ENCODE measurements at regions not wholly inside any gene's neighbourhood (a gene's known extent, or its start where the extent isn't known, plus 50 kb on each side); places are given as distances from the start of the nearest gene placed in this dataset.
"Not testable (repeated sequence)": the region's sequence is repeated elsewhere in the genome, so short reads cannot be mapped to it uniquely, and the experiment has no call there.

GRCh38 chr14:29392287-29392686, 535.4 kb downstream of the PRKD1 start:
- no peak for TF ChIP-seq TSHZ2 (CRISPR knock-in tag; IDR thresholded peaks at IDR 0.05)
- no peak for TF ChIP-seq POU6F1 (CRISPR knock-in tag; IDR thresholded peaks at IDR 0.05; ENCODE audit: borderline replicate concordance, low read depth)
- TF ChIP-seq BACH2 (CRISPR knock-in tag; IDR thresholded peaks at IDR 0.05; ENCODE audit: borderline replicate concordance): no peak
- TF ChIP-seq CREB5 (CRISPR knock-in tag; IDR thresholded peaks at IDR 0.05; ENCODE audit: low read depth): no peak
- TF ChIP-seq OSR1 (CRISPR knock-in tag; IDR thresholded peaks at IDR 0.05): no peak
- no peak for TF ChIP-seq TOX (CRISPR knock-in tag; IDR thresholded peaks at IDR 0.05; ENCODE audit: borderline replicate concordance)
- no peak for TF ChIP-seq RARB (CRISPR knock-in tag; IDR thresholded peaks at IDR 0.05)
- TF ChIP-seq ARNTL (CRISPR knock-in tag; IDR thresholded peaks at IDR 0.05; ENCODE audit: borderline replicate concordance, low read depth): no peak
- TF ChIP-seq CSRNP3 (CRISPR knock-in tag; IDR thresholded peaks at IDR 0.05): no peak
- no peak for TF ChIP-seq ZNF70 (CRISPR knock-in tag; IDR thresholded peaks at IDR 0.05)
- no peak for TF ChIP-seq ZNF8 (CRISPR knock-in tag; IDR thresholded peaks at IDR 0.05)
- no peak for TF ChIP-seq ZFP30 (CRISPR knock-in tag; IDR thresholded peaks at IDR 0.05)
- TF ChIP-seq PPARA (CRISPR knock-in tag; IDR thresholded peaks at IDR 0.05; ENCODE audit: borderline replicate concordance): no peak
- TF ChIP-seq TCF4 (CRISPR knock-in tag; IDR thresholded peaks at IDR 0.05; ENCODE audit: borderline replicate concordance): no peak
- TF ChIP-seq GLIS3 (CRISPR knock-in tag; IDR thresholded peaks at IDR 0.05): no peak
- TF ChIP-seq SNAI2 (CRISPR knock-in tag; IDR thresholded peaks at IDR 0.05): no peak
- TF ChIP-seq PATZ1 (CRISPR knock-in tag; IDR thresholded peaks at IDR 0.05; ENCODE audit: borderline replicate concordance): no peak
- ATAC-seq: no peak

- TF ChIP-seq CSRNP3 (CRISPR knock-in tag; IDR thresholded peaks at IDR 0.05) (no peak), ZNF8 (CRISPR knock-in tag; IDR thresholded peaks at IDR 0.05) (no peak), PPARA (CRISPR knock-in tag; IDR thresholded peaks at IDR 0.05; ENCODE audit: borderline replicate concordance) (no peak), ZNF70 (CRISPR knock-in tag; IDR thresholded peaks at IDR 0.05) (no peak), ARNTL (CRISPR knock-in tag; IDR thresholded peaks at IDR 0.05; ENCODE audit: borderline replicate concordance, low read depth) (no peak)
- ATAC-seq: no peak
Observed at GRCh38 chr14:29403091-29403490, 524.6 kb downstream of the PRKD1 start.

- no peak for ATAC-seq
- no peak for TF ChIP-seq ZNF565 (CRISPR knock-in tag; conservative IDR thresholded peaks at IDR 0.05; ENCODE audit: low read depth)
- TF ChIP-seq CSDC2 (CRISPR knock-in tag; IDR thresholded peaks at IDR 0.05): no peak
- no peak for TF ChIP-seq ESRRG (CRISPR knock-in tag; IDR thresholded peaks at IDR 0.05)
- no peak for TF ChIP-seq CREB5 (CRISPR knock-in tag; IDR thresholded peaks at IDR 0.05; ENCODE audit: low read depth)
- no peak for TF ChIP-seq SNAI2 (CRISPR knock-in tag; IDR thresholded peaks at IDR 0.05)
- TF ChIP-seq TSHZ2 (CRISPR knock-in tag; IDR thresholded peaks at IDR 0.05): no peak
- TF ChIP-seq RARB (CRISPR knock-in tag; IDR thresholded peaks at IDR 0.05): no peak
Observed at GRCh38 chr14:29410581-29410980, 517.1 kb downstream of the PRKD1 start.

GRCh38 chr14:29414931-29415330, 512.7 kb downstream of the PRKD1 start:
- ATAC-seq: not testable (repeated sequence)
